GM18502 (cell line): ENCODE measurements at regions not wholly inside any gene's neighbourhood (a gene's known extent, or its start where the extent isn't known, plus 50 kb on each side); places are given as distances from the start of the nearest gene placed in this dataset.

Experiments
- ATAC-seq: cut with Tn5 transposase; IDR thresholded peaks from one replicate; pipeline ENCODE4 v1.9.1; 2021; ENCODE audit warnings: mild to moderate bottlenecking; ENCODE audit not compliant: unreplicated experiment, poor library complexity

GRCh38 chr22:27487600-27488452 is 313.7 kb downstream of the MN1 start:
- ATAC-seq = no peak

DNA sequence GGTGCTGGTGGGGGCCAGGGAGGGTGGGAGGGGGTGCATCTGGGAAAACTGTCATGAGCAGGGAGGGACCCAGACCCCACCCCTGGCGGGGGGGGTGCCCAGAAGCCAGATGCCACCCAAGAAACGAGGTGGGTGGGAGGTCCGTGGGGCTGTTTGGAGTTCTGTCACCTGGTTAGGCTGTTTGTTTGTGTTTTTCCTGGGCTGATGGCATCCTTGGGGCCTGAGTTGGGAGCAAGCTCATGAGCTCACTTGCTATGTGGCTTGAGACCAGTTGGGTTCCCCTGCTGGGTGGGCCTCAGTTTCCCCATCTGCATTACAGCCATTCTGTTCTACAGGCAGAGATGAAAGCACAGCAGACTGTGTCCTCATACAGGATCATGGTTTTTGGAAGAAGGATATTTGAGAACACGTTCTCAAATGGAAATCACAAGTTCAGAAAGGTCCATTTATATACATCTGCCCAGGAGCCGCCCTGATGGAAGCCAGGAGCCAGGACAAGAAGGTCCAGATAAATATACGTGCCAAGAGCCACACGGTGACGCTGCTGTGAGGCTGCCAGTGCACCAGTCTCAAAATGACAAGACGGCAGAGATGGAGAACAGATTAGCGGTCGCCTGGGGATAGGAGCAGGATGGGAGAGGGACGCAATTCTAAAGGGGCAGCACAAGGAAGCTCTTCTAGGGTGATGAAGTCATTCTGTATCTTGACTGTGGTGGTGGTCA is 312.9 kb downstream of the MN1 start:
- ATAC-seq = no peak

DNA sequence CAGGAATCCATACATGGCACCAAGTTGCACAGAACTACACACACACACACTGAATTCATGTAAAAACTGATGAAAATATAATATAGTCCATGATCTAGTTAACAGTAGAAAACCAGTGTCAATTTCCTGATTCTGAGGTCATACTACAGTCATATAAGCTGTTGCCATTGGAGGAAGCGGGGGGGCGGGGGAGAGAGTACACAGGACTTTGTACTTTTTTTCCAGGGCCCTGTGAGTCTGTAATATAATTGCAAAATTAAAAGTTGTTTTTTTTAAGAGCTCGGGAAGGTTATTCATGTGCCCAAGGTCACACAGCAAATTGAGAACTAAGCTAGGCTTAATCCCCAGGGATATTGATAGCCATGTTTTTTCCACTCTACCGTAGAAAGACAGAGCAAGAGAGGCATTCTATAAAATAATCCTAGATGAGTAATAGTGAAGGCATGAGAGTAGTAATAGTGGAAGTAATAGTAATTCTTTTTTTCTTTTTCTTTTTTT is 312.3 kb downstream of the MN1 start:
- no peak for ATAC-seq

DNA sequence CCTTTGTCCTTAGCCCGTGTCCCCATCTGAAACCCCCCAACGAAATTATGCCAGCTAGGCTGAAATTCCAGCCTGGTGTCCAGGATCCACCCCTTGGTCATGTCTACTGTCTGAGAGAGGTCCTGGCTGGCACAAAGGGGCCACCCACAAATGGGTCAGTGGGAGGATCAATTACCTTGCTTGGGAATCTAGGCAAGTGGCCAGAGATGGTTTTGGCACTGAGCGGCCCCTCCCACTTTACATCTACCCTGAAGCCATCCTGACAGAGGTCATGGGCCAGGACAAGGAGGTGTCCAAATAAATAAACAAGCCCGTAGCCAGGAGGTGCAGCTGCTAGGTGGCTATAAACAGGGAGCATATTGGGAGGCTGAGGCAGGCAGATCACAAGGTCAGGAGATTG is 311.5 kb downstream of the MN1 start:
- ATAC-seq = no peak

- no peak for ATAC-seq
Observed at GRCh38 chr22:27491888-27492287, 309.7 kb downstream of the MN1 start.

- no peak for ATAC-seq
Observed at GRCh38 chr22:27492566-27493201, 308.9 kb downstream of the MN1 start.

- ATAC-seq = no peak
Observed at GRCh38 chr22:27493796-27494195, 307.8 kb downstream of the MN1 start.

- ATAC-seq = no peak
Observed at GRCh38 chr22:27494785-27495184, 306.8 kb downstream of the MN1 start.

DNA sequence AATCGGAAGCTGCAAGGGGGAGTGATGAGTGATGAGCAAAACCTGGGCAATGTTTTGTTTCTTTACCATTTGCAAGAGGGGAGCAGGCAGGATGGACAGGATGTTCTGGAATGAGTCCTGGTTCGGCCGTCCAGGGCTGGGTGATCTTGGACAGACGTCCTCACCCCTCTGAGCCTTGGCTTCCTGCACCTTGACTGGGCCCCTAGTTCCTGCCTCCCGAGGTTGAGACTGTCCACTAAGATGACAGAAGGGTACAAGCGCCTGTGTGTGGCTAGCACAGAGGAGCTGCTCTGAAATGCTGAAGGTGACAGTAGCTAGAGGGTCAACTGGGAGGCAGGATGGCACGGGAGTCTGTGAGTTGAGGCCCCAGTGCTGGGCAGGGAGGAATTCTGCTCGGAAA is 306.2 kb downstream of the MN1 start:
- no peak for ATAC-seq

- no peak for ATAC-seq
Observed at GRCh38 chr22:27499121-27499520, 302.4 kb downstream of the MN1 start.

- ATAC-seq = no peak
Observed at GRCh38 chr22:27501191-27501936, 300.2 kb downstream of the MN1 start.

DNA sequence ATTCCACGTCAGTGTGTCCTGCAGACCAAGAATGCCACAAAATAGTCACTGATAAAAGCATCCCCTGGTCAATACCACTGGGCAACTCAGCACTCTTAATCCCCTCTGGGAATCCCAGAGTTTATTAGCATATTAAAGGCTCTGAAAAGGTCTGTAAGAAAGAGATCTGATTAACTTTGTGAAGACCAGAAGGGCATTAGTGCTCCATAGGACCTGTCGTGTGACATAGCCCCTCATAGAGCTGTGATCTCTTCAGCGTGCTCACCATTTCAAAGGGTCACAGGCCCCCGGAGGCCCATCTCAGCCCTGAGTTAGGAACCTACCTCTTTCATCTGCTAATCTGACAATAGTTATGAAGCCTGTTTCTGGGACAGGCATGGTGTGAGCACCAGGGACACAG is 299.2 kb downstream of the MN1 start:
- ATAC-seq = no peak

DNA sequence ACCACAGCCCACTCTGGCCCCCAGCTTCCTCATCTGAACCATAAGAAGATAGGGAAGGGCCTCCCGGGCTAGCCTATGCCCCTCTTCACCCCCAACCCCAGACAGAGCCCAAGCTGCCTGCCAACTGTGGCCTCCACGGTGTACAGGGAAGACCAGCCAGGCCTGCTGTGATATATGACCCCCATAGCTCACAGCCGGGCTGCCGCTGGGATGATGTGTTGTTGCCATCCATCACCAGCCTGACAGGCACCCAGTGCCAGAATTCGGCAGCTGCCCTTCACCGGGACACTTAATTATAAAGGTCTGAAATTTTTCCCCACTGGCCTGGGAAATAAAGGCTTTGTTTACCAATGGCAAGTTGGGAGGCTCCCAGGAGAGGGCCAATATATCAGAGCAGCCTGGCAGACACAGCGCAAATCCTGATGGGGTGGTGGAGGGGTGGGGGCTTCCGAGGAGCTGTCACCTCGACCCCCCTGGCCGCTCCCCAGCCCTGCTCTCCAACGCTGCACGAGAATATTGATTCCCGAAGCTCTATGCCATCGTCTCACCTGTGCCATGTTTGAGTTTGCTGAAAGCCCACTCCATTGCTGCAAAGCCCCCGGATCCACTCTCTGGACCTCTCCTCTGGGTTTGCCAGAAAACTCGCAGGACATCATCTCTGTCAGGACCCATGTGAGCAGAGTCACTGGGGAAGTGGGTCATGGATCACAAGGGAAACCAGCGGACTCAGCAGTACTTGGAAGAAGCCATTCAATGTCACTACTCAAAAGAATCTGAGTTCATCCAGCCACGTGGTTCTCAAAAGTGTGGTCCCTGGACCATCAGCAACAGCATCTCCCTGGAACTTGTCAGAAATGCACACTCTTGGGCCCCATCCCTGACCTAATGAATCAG is 296.9 kb downstream of the MN1 start:
- no peak for ATAC-seq

GRCh38 chr22:27507111-27507611 is 294.4 kb downstream of the MN1 start:
- no peak for ATAC-seq

- ATAC-seq = no peak
Observed at GRCh38 chr22:27507935-27508526, 293.5 kb downstream of the MN1 start.

DNA sequence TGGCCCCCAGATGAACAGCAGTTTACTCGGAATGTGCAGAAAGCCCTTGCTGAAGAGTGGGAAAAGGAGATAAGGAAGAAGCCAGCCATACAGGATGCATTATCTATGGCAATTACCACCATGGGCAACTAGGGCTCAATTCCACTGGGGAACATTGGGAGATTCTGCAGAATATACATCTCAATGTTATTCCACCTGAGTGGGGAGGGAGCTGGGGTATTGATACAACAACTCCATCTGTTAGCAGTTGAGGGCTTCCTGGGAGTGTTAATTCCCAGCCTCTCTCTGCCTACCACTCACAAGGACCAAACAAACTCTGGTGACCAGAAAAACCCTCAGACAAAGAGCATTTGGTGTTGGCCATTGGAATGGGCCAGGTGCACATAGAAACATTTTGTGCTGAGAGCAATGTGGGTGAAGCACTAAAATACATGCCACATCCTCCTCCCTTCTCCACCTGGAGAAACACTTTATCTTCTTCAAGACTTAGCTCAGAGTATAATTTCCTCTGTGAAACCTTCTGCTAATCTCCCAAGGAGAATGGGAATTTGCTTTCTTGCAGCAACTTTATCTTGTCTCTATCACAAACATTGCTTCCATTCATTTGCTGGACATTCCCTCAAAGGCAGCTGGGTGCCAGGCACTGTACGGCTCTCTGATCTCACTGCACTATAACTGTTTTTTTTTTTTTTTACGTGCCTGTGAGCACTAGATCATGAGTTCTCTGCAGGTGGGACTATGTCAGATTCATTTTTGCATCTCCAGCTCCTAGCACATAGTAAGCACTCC is 292.2 kb downstream of the MN1 start:
- no peak for ATAC-seq

- no peak for ATAC-seq
Observed at GRCh38 chr22:27510024-27510423, 291.5 kb downstream of the MN1 start.

DNA sequence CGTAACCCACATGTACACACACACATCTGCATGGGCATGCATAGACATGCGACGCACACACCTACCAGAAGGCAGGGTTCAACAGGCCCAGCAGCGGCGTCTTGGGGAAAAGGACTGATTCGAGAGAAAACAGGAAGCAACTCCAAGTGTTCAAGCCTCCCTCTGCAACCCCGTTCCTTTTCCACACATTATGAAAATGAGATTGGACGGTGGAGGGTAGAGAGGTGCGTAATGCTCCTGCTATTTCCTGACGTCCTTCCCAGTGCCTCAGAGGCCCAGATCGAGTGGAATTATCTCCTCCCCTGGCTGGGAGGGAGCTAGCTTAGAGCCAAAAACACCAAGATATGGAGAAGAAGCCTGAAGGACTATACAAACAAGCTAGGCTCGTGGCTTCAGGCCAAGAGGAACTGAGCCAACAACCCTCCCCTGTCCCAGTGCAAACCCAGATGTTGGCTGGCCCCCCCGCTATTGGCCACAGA is 289.2 kb downstream of the MN1 start:
- ATAC-seq = no peak
